ENCODE measurements at regions not wholly inside any gene's neighbourhood (a gene's known extent, or its start where the extent isn't known, plus 50 kb on each side); places are given as distances from the start of the nearest gene placed in this dataset.

- Histone ChIP-seq H2AFZ (ENCODE audit: low read depth, low read length, severe bottlenecking) (peak overlapping the region; percentile 53), H4K20me1 (ENCODE audit: low read depth, low read length) (no peaks in the 10 kb centered on the region), H3K27me3 (ENCODE audit: low read length) (no peaks in the 10 kb centered on the region), H3K9ac (ENCODE audit: low read length) (no peak overlapping the region), H3K4me2 (ENCODE audit: low read depth, low read length, poor library complexity, severe bottlenecking) (no peak overlapping the region), H3K4me3 (ENCODE audit: insufficient read depth, low read length, poor library complexity, severe bottlenecking) (no peak overlapping the region), H3F3A (ENCODE audit: insufficient read depth) (no peaks in the 10 kb centered on the region), H3K9me3 (ENCODE audit: insufficient read depth, low read length) (no peaks in the 10 kb centered on the region), H3K9me2 (replicated peaks; ENCODE audit: insufficient read depth, low read length) (no peaks in the 10 kb centered on the region), H3K36me3 (ENCODE audit: low read length) (peaks cover 3% of the 10 kb centered on the region; the same call in 1 of the 2 replicates), H3K27ac (ENCODE audit: low read depth, low read length) (no peak overlapping the region), H3K79me2 (ENCODE audit: insufficient read depth, low read length) (no peaks in the 10 kb centered on the region)
- TF ChIP-seq CTCF (IDR thresholded peaks at IDR 0.05; ENCODE audit: insufficient read depth, low read length, poor library complexity, severe bottlenecking) (no peak), EZH2phosphoT487 (conservative IDR thresholded peaks at IDR 0.05; ENCODE audit: low read length) (no peak)
These were observed 463.1 kb upstream of the CDH10 start for GRCh38 chr5:25107853-25108252.

GRCh38 chr5:25099538-25099937, 454.8 kb upstream of the CDH10 start:
- Histone ChIP-seq H3K4me3 (ENCODE audit: insufficient read depth, low read length, poor library complexity, severe bottlenecking) (no peak overlapping the region), H3K36me3 (ENCODE audit: low read length) (no peaks in the 10 kb centered on the region), H3K9me2 (replicated peaks; ENCODE audit: insufficient read depth, low read length) (no peaks in the 10 kb centered on the region), H3K9me3 (ENCODE audit: insufficient read depth, low read length) (peaks cover 9% of the 10 kb centered on the region; the same call in 1 of the 2 replicates), H4K20me1 (ENCODE audit: low read depth, low read length) (no peaks in the 10 kb centered on the region), H3K27ac (ENCODE audit: low read depth, low read length) (no peak overlapping the region), H3K4me2 (ENCODE audit: low read depth, low read length, poor library complexity, severe bottlenecking) (no peak overlapping the region), H2AFZ (ENCODE audit: low read depth, low read length, severe bottlenecking) (no peak overlapping the region), H3K27me3 (ENCODE audit: low read length) (no peaks in the 10 kb centered on the region), H3K9ac (ENCODE audit: low read length) (no peak overlapping the region), H3K79me2 (ENCODE audit: insufficient read depth, low read length) (no peaks in the 10 kb centered on the region), H3F3A (ENCODE audit: insufficient read depth) (no peaks in the 10 kb centered on the region)
- TF ChIP-seq EZH2phosphoT487 (conservative IDR thresholded peaks at IDR 0.05; ENCODE audit: low read length) (no peak), CTCF (IDR thresholded peaks at IDR 0.05; ENCODE audit: insufficient read depth, low read length, poor library complexity, severe bottlenecking) (no peak)

- H3K4me2 ChIP-seq (ENCODE audit: low read depth, low read length, poor library complexity, severe bottlenecking): peak overlapping the region; percentile 13
- TF ChIP-seq CTCF (IDR thresholded peaks at IDR 0.05; ENCODE audit: insufficient read depth, low read length, poor library complexity, severe bottlenecking): no peak
- no peak for TF ChIP-seq EZH2phosphoT487 (conservative IDR thresholded peaks at IDR 0.05; ENCODE audit: low read length)
- no peaks in the 10 kb centered on the region for H3K79me2 ChIP-seq (ENCODE audit: insufficient read depth, low read length)
- H3K27me3 ChIP-seq (ENCODE audit: low read length): no peaks in the 10 kb centered on the region
- H3K27ac ChIP-seq (ENCODE audit: low read depth, low read length): no peak overlapping the region
- H4K20me1 ChIP-seq (ENCODE audit: low read depth, low read length): no peaks in the 10 kb centered on the region
- H3K4me3 ChIP-seq (ENCODE audit: insufficient read depth, low read length, poor library complexity, severe bottlenecking): no peak overlapping the region
- H2AFZ ChIP-seq (ENCODE audit: low read depth, low read length, severe bottlenecking): peak overlapping the region; percentile 53
- H3K36me3 ChIP-seq (ENCODE audit: low read length): no peaks in the 10 kb centered on the region
- no peaks in the 10 kb centered on the region for H3F3A ChIP-seq (ENCODE audit: insufficient read depth)
- H3K9me2 ChIP-seq (replicated peaks; ENCODE audit: insufficient read depth, low read length): no peaks in the 10 kb centered on the region
- H3K9me3 ChIP-seq (ENCODE audit: insufficient read depth, low read length): peaks cover 6% of the 10 kb centered on the region; the same call in 1 of the 2 replicates
- no peak overlapping the region for H3K9ac ChIP-seq (ENCODE audit: low read length)
These were observed 450.5 kb upstream of the CDH10 start for GRCh38 chr5:25095261-25095660.

All from SU-DHL-6 (cell line).